NCI-H2171 treated with DMSO at 0.1 percent for 48 hours (cell line): ENCODE measurements at regions not wholly inside any gene's neighbourhood (a gene's known extent, or its start where the extent isn't known, plus 50 kb on each side); places are given as distances from the start of the nearest gene placed in this dataset.

Experiments
- DNase-seq: peaks from one replicate; lab custom pipeline; 2025; lab: John Stamatoyannopoulos, UW

GRCh38 chr7:33757050-33757449, 148.3 kb upstream of the BMPER start:
- no peak for DNase-seq

GRCh38 chr7:33757563-33758165, 147.7 kb upstream of the BMPER start:
- peak; percentile 48 for DNase-seq

GRCh38 chr7:33760146-33760545, 145.2 kb upstream of the BMPER start:
- DNase-seq, result no peak

- no peak for DNase-seq
These were observed 144.5 kb upstream of the BMPER start for GRCh38 chr7:33760834-33761233.

GRCh38 chr7:33761449-33762080, 143.8 kb upstream of the BMPER start:
- peak; percentile 52 for DNase-seq

GRCh38 chr7:33762151-33762910, 143.0 kb upstream of the BMPER start:
- peak; percentile 20 for DNase-seq

- no peak for DNase-seq
These were observed 142.4 kb upstream of the BMPER start for GRCh38 chr7:33762911-33763306.

- no peak for DNase-seq
These were observed 140.4 kb upstream of the BMPER start for GRCh38 chr7:33764752-33765451.

- DNase-seq, result no peak
These were observed 138.9 kb upstream of the BMPER start for GRCh38 chr7:33766405-33766804.

- no peak for DNase-seq
These were observed 135.4 kb upstream of the BMPER start for GRCh38 chr7:33769930-33770329.

GRCh38 chr7:33770576-33770975, 134.8 kb upstream of the BMPER start:
- no peak for DNase-seq

- DNase-seq, result no peak
These were observed 133.9 kb upstream of the BMPER start for GRCh38 chr7:33771422-33771821.

- DNase-seq, result no peak
These were observed 132.3 kb upstream of the BMPER start for GRCh38 chr7:33773053-33773452.

GRCh38 chr7:33774762-33775523, 130.4 kb upstream of the BMPER start:
- DNase-seq, result no peak

GRCh38 chr7:33775790-33776189, 129.5 kb upstream of the BMPER start:
- DNase-seq, result no peak

- no peak for DNase-seq
These were observed 128.6 kb upstream of the BMPER start for GRCh38 chr7:33776788-33777187.

- DNase-seq, result no peak
These were observed 127.1 kb upstream of the BMPER start for GRCh38 chr7:33778195-33778594.

GRCh38 chr7:33779216-33779615, 126.1 kb upstream of the BMPER start:
- peak; percentile 4 for DNase-seq

GRCh38 chr7:33781167-33781566, 124.2 kb upstream of the BMPER start:
- no peak for DNase-seq

- no peak for DNase-seq
These were observed 123.5 kb upstream of the BMPER start for GRCh38 chr7:33781796-33782195.

GRCh38 chr7:33784000-33784399, 121.3 kb upstream of the BMPER start:
- no peak for DNase-seq

- no peak for DNase-seq
These were observed 116.8 kb upstream of the BMPER start for GRCh38 chr7:33788531-33788930.
